DOHH2 (cell line): ENCODE measurements at regions not wholly inside any gene's neighbourhood (a gene's known extent, or its start where the extent isn't known, plus 50 kb on each side); places are given as distances from the start of the nearest gene placed in this dataset.

Experiments used
- H3F3A ChIP-seq: fragments of 200-600 bp; sonication (generic), shearing (Covaris generic); 2 replicates; pipeline ENCODE4 v1.6.0; 2016; ENCODE audit warnings: antibody characterized with exemption, mild to moderate bottlenecking; ENCODE audit not compliant: control insufficient read depth, insufficient read depth
- H3K27ac ChIP-seq: fragments of 200-600 bp; sonication (generic); 2 replicates; pipeline ENCODE4 v1.5.1; 2014; ENCODE audit warnings: low read depth, mild to moderate bottlenecking, low read length, moderate library complexity
- H3K27me3 ChIP-seq: fragments of 200-600 bp; sonication (generic); 2 replicates; pipeline ENCODE4 v1.6.1; 2014; ENCODE audit warnings: mild to moderate bottlenecking, low read length, mixed read lengths; ENCODE audit not compliant: control insufficient read depth
- H3K36me3 ChIP-seq: fragments of 200-600 bp; sonication (generic); 2 replicates; pipeline ENCODE4 v1.6.1; 2014; ENCODE audit warnings: mild to moderate bottlenecking, low read length, moderate library complexity, mixed read lengths; ENCODE audit not compliant: control insufficient read depth
- H3K4me1 ChIP-seq: fragments of 200-600 bp; sonication (generic); 2 replicates; pipeline ENCODE4 v1.6.1; 2014; ENCODE audit warnings: mild to moderate bottlenecking, low read length, mixed read lengths; ENCODE audit not compliant: control insufficient read depth
- H3K4me2 ChIP-seq: fragments of 200-600 bp; sonication (generic); 2 replicates; pipeline ENCODE4 v1.6.0; 2014; ENCODE audit warnings: mild to moderate bottlenecking, low read length, moderate library complexity
- H3K4me3 ChIP-seq: fragments of 200-600 bp; sonication (generic); 2 replicates; pipeline ENCODE4 v1.5.1; 2014; ENCODE audit warnings: mild to moderate bottlenecking, low read length, mixed read lengths
- H3K79me2 ChIP-seq: fragments of 200-600 bp; sonication (generic); 2 replicates; pipeline ENCODE4 v1.6.1; 2014; ENCODE audit warnings: mild to moderate bottlenecking, low read length, mixed read lengths; ENCODE audit not compliant: control insufficient read depth
- H3K9me2 ChIP-seq: fragments of 200-600 bp; sonication (generic); replicated peaks from 2 replicates; pipeline ENCODE4 v1.6.1; 2014; ENCODE audit warnings: mild to moderate bottlenecking, low read length, mixed read lengths; ENCODE audit not compliant: control insufficient read depth
- H3K9me3 ChIP-seq: fragments of 200-600 bp; sonication (generic); 2 replicates; pipeline ENCODE4 v1.6.1; 2014; ENCODE audit warnings: antibody characterized with exemption, low read length, mixed read lengths; ENCODE audit not compliant: control insufficient read depth, insufficient read depth
- H4K20me1 ChIP-seq: fragments of 200-600 bp; sonication (generic); 2 replicates; pipeline ENCODE4 v1.6.0; 2014; ENCODE audit warnings: low read depth, mild to moderate bottlenecking, antibody characterized with exemption, low read length, moderate library complexity; ENCODE audit not compliant: control insufficient read depth, insufficient read depth
- EZH2phosphoT487 ChIP-seq: fragments of 200-600 bp; sonication (generic); IDR thresholded peaks from 2 replicates; pipeline ENCODE4 v1.6.1; 2017; ENCODE audit warnings: borderline replicate concordance, mild to moderate bottlenecking, antibody characterized with exemption, low read length, moderate library complexity, mixed read lengths
- TF ChIP-seq, protein P1 (sequence below): fragments of 200-600 bp; sonication (generic); IDR thresholded peaks from one replicate; pipeline ENCODE4 v1.5.1; 2014; ENCODE audit warnings: antibody characterized with exemption, mild to moderate bottlenecking, low read depth, low read length; ENCODE audit not compliant: poor library complexity, severe bottlenecking

DNA sequence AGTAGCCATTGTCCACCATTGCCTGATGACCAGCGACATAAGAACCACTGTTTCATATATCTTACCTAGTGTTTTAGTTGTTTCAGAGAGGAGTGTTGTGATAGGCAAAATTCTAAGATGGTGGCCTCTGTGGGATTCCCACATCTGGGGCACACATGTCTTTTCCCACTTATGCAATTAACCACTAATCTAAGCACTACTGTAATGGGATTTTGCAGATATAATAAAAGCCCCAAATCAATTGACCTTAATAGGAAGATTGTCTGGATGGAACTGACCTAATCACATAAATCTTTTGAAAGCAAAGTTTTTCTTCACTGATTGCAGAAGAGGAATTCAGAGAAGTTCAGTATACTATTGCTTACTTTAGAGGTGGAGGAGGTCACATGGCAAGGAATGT lies 469.9 kb downstream of the NUP35 start:
- H3K4me3 ChIP-seq, result no peak overlapping the region
- H3K79me2 ChIP-seq, result no peaks in the 10 kb centered on the region
- no peaks in the 10 kb centered on the region for H3K27me3 ChIP-seq
- no peaks in the 10 kb centered on the region for H4K20me1 ChIP-seq
- H3K27ac ChIP-seq, result no peak overlapping the region
- no peaks in the 10 kb centered on the region for H3K9me2 ChIP-seq
- H3K4me2 ChIP-seq, result no peak overlapping the region
- no peaks in the 10 kb centered on the region for H3F3A ChIP-seq
- no peaks in the 10 kb centered on the region for H3K4me1 ChIP-seq
- H3K36me3 ChIP-seq, result no peaks in the 10 kb centered on the region
- no peaks in the 10 kb centered on the region for H3K9me3 ChIP-seq
- TF ChIP-seq, protein P1, sequence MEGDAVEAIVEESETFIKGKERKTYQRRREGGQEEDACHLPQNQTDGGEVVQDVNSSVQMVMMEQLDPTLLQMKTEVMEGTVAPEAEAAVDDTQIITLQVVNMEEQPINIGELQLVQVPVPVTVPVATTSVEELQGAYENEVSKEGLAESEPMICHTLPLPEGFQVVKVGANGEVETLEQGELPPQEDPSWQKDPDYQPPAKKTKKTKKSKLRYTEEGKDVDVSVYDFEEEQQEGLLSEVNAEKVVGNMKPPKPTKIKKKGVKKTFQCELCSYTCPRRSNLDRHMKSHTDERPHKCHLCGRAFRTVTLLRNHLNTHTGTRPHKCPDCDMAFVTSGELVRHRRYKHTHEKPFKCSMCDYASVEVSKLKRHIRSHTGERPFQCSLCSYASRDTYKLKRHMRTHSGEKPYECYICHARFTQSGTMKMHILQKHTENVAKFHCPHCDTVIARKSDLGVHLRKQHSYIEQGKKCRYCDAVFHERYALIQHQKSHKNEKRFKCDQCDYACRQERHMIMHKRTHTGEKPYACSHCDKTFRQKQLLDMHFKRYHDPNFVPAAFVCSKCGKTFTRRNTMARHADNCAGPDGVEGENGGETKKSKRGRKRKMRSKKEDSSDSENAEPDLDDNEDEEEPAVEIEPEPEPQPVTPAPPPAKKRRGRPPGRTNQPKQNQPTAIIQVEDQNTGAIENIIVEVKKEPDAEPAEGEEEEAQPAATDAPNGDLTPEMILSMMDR, result no peak
- no peak for TF ChIP-seq EZH2phosphoT487

DNA sequence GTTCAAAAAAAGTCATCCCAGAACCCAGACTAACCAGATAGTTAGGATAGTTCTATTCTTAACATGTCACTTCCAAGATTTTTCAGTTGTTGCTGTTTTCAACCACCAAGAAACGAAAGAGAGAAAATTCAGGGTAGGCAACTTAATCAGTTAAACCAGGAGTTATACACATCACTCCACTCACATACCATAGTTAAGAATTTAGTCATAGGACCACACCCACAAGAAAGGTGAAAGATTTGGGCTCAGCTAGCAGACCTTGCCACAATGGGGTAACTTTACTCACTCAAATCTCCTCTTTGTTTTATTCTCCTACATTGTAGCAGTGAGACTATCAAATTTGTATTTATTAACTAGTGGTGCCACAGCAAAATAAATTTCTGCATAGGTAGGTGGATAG lies 473.6 kb downstream of the NUP35 start:
- H3K36me3 ChIP-seq, result no peaks in the 10 kb centered on the region
- no peak overlapping the region for H3K4me2 ChIP-seq
- no peaks in the 10 kb centered on the region for H4K20me1 ChIP-seq
- H3K79me2 ChIP-seq, result no peaks in the 10 kb centered on the region
- no peaks in the 10 kb centered on the region for H3K9me2 ChIP-seq
- H3F3A ChIP-seq, result no peaks in the 10 kb centered on the region
- H3K4me1 ChIP-seq, result no peaks in the 10 kb centered on the region
- no peaks in the 10 kb centered on the region for H3K27me3 ChIP-seq
- no peak overlapping the region for H3K27ac ChIP-seq
- no peak for TF ChIP-seq EZH2phosphoT487
- TF ChIP-seq, protein P1, result no peak
- no peaks in the 10 kb centered on the region for H3K9me3 ChIP-seq
- no peak overlapping the region for H3K4me3 ChIP-seq

DNA sequence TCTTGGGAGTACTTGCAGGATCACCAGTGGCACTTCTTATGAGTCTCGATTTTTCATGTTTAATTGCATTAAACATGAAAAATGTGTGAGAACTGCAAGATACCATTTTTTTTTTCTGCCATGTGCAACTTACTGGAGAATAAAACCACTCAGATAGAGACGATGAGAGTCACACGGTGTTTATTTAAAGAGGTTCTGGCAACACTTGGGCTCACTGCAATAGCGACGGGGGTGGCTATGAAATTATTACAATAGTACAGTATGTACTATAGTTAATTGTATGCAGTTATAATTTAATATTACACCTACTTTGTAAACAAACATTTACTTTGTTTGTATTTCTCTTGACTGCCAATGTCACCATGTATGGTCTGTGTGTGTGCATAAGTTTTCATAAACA lies 479.8 kb downstream of the NUP35 start:
- Histone ChIP-seq H3K27ac (no peak overlapping the region), H4K20me1 (no peaks in the 10 kb centered on the region), H3K9me2 (no peaks in the 10 kb centered on the region), H3K27me3 (no peaks in the 10 kb centered on the region), H3K4me1 (no peaks in the 10 kb centered on the region), H3F3A (no peaks in the 10 kb centered on the region), H3K36me3 (no peaks in the 10 kb centered on the region), H3K4me2 (no peak overlapping the region), H3K79me2 (no peaks in the 10 kb centered on the region), H3K4me3 (no peak overlapping the region), H3K9me3 (no peaks in the 10 kb centered on the region)
- TF ChIP-seq EZH2phosphoT487, result no peak
- TF ChIP-seq, protein P1, result no peak

DNA sequence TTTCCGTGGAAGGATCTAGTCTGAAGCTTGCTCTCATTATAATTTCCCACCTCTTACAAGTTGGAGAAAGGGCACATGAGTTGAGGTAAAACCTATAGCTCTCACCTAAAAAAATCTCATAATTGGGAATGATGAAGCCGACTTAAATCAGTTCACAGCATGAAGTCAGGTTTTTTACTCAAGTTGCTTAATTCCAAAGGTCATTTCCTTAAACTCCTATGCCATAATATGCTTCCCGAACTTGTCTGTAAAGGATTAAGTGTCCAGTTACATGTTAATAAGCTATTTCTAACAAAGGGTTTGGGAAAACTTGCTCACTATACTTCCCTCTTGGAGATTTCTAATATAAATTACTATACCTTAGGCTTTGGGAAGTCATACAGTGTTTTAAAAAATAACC lies 481.2 kb downstream of the NUP35 start:
- Histone ChIP-seq H3K4me1 (no peaks in the 10 kb centered on the region), H3K4me3 (no peak overlapping the region), H3K9me3 (no peaks in the 10 kb centered on the region), H3F3A (no peaks in the 10 kb centered on the region), H3K79me2 (no peaks in the 10 kb centered on the region), H3K27me3 (no peaks in the 10 kb centered on the region), H3K36me3 (no peaks in the 10 kb centered on the region), H3K9me2 (no peaks in the 10 kb centered on the region), H3K4me2 (no peak overlapping the region), H3K27ac (no peak overlapping the region), H4K20me1 (no peaks in the 10 kb centered on the region)
- TF ChIP-seq, protein P1, result no peak
- no peak for TF ChIP-seq EZH2phosphoT487
